Astrocyte of the spinal cord (primary cell): ENCODE measurements at regions not wholly inside any gene's neighbourhood (a gene's known extent, or its start where the extent isn't known, plus 50 kb on each side); places are given as distances from the start of the nearest gene placed in this dataset.

Experiments used
- DNase-seq: peaks from one replicate; pipeline ENCODE4 v3.0.0; 2011; ENCODE audit warnings: low read depth, low spot score
- H3K4me3 ChIP-seq: 2 replicates; pipeline ENCODE4 v1.5.1; 2011; ENCODE audit warnings: low read depth, mild to moderate bottlenecking, low read length, moderate library complexity
- CTCF ChIP-seq: IDR thresholded peaks from 2 replicates; pipeline ENCODE4 v1.5.1; 2012; ENCODE audit warnings: low read depth, mild to moderate bottlenecking, low read length, inconsistent platforms
- in situ Hi-C: cut with HindIII; loops from 2 replicates; pipeline ENCODE4 v1.10.0; 2017; ENCODE audit warnings: low sequenced_read_pairs

- no peak for TF ChIP-seq CTCF
- DNase-seq = no peak
- no peak overlapping the region for H3K4me3 ChIP-seq
- in situ Hi-C loops = no loop called here
Measured at GRCh38 chr1:192098001-192098400, 60.3 kb upstream of the RGS18 start.

GRCh38 chr1:192099328-192099727 is 58.9 kb upstream of the RGS18 start:
- TF ChIP-seq CTCF = no peak
- no peak for DNase-seq
- no peak overlapping the region for H3K4me3 ChIP-seq
- in situ Hi-C loops = no loop called here

GRCh38 chr1:192100686-192101468 is 57.4 kb upstream of the RGS18 start:
- DNase-seq = no peak
- in situ Hi-C loops = no loop called here
- TF ChIP-seq CTCF = no peak
- H3K4me3 ChIP-seq = no peak overlapping the region

GRCh38 chr1:192104128-192104527 is 54.1 kb upstream of the RGS18 start:
- no peak overlapping the region for H3K4me3 ChIP-seq
- in situ Hi-C loops = no loop called here
- TF ChIP-seq CTCF = no peak
- no peak for DNase-seq

- peak; percentile 74 for DNase-seq
- in situ Hi-C loops = no loop called here
- H3K4me3 ChIP-seq = no peak overlapping the region
- no peak for TF ChIP-seq CTCF
Measured at GRCh38 chr1:192104852-192105251, 53.4 kb upstream of the RGS18 start.

- in situ Hi-C loops = no loop called here
- no peak for TF ChIP-seq CTCF
- H3K4me3 ChIP-seq = no peak overlapping the region
- no peak for DNase-seq
Measured at GRCh38 chr1:192108161-192108560, 50.1 kb upstream of the RGS18 start.
